Uterus (tissue), 2 donors: ENCODE measurements at regions not wholly inside any gene's neighbourhood (a gene's known extent, or its start where the extent isn't known, plus 50 kb on each side); places are given as distances from the start of the nearest gene placed in this dataset.

Experiments used
- POLR2A ChIP-seq, 2 donors: fragments of 450-650 bp; IDR thresholded peaks; one replicate each; pipeline ENCODE4 v1.6.1; 2016; ENCODE audit warnings: antibody characterized with exemption in 2 of 2, mild to moderate bottlenecking in 1 of 2, moderate library complexity in 1 of 2
- TF ChIP-seq, protein P1 (sequence below), 4 experiments: fragments of 200-600 bp in 2 of 4; fragments of 450-650 bp in 2 of 4; sonication (generic) in 2 of 4; IDR thresholded peaks; one replicate each; pipeline ENCODE4 v1.5.1; 2016 to 2019; ENCODE audit warnings: antibody characterized with exemption in 4 of 4, mild to moderate bottlenecking in 2 of 4, moderate library complexity in 1 of 4

DNA sequence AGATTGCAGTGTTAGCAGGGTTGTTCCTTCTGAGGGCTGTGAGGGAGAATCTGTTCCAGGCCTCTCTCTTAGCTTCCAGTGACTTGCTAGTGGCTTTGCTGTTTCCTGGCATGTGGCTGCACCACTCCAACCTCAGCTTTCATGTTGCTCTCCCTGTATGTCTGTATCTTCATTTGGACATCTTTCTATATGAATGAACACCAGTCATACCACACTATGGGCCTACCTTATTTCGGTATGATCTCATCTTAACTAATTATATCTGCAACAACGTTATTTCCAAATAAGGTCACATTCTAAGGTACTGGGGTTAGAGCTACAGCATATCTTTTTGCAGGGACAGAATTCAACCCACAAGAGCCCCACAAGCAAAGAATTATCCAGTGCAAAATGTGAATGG lies 356.7 kb upstream of the UMPS start:
- TF ChIP-seq, protein P1, sequence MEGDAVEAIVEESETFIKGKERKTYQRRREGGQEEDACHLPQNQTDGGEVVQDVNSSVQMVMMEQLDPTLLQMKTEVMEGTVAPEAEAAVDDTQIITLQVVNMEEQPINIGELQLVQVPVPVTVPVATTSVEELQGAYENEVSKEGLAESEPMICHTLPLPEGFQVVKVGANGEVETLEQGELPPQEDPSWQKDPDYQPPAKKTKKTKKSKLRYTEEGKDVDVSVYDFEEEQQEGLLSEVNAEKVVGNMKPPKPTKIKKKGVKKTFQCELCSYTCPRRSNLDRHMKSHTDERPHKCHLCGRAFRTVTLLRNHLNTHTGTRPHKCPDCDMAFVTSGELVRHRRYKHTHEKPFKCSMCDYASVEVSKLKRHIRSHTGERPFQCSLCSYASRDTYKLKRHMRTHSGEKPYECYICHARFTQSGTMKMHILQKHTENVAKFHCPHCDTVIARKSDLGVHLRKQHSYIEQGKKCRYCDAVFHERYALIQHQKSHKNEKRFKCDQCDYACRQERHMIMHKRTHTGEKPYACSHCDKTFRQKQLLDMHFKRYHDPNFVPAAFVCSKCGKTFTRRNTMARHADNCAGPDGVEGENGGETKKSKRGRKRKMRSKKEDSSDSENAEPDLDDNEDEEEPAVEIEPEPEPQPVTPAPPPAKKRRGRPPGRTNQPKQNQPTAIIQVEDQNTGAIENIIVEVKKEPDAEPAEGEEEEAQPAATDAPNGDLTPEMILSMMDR (IDR thresholded peaks at IDR 0.05): no peak
- TF ChIP-seq POLR2A (IDR thresholded peaks at IDR 0.05): no peak
